Stimulated activated CD4-positive, alpha-beta T cell treated with anti-CD3 and anti-CD28 coated beads, Interleukin-1b, Interleukin-23, amount 100 ng/mL, for 48 hours (primary cell): ENCODE measurements at regions not wholly inside any gene's neighbourhood (a gene's known extent, or its start where the extent isn't known, plus 50 kb on each side); places are given as distances from the start of the nearest gene placed in this dataset.
"Not testable (repeated sequence)": the region's sequence is repeated elsewhere in the genome, so short reads cannot be mapped to it uniquely, and the experiment has no call there.

Source experiments
- DNase-seq: peaks from one replicate; pipeline ENCODE4 v3.0.0-alpha.2; 2020

- not testable (repeated sequence) for DNase-seq
Measured at GRCh38 chr1:234811824-234812223, 201.8 kb upstream of the IRF2BP2 start.

DNA sequence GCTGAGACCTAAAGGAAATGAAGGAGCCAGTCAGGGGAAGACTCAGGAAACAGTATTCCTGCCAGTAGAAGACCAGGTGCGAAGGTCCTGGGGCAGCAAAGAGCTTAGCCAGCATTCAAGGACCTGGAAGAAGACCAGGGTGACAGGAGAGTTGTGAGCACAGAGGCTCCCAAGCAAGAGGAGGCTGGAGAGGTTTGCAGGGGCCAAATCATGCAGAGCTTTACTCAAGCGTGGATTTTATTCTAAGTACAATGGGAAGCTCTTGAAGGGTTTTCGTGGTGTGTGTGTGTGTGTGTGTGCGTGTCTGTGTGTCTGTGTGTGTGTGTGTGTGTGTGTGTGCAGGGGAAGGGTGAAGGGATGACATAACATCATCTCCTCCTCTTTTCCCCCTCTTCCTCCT, 200.7 kb upstream of the IRF2BP2 start:
- not testable (repeated sequence) for DNase-seq

- DNase-seq = not testable (repeated sequence)
Measured at GRCh38 chr1:234809854-234810245, 199.9 kb upstream of the IRF2BP2 start.

DNA sequence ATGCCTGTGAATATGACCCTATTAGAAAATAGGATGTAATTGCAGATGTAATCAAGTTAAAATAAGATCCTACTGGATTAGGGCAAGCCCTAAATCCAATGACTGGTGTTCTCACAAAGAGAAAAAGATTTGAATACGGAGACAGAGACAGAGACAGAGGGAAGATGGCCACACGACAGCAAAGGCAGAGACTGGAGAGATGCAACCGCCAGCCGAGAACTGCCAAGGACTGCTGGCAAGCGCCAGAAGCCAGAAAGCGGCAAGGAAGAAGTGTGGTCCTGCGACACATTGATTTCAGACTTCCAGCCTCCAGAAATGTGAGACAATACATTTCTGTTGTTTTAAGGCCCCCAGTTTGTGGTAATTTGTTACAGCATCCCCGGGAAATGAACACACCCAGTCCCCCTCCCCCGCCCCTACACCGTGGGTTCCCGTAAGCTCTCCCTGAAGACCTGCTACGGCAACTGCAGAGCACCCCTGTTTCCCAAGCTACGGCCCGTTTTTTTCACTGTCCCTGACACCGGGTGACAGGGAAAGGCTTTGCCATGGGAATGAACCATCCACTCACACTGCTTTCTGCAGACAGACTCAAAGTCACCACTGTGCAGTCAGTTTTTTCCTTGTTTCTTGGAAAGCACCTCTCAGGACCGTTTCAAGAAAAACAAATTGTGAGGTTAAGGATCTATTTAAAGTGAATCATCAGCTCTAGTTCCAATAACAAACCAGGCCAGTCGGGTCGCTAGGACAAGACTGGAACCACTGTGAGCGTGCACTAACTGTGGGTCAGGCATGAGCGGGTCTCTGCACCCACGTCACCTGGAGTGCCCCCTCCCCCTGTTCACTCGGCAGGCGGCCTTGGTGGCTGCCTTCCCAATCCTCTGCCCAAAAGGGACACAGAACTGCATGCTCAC, 199.2 kb upstream of the IRF2BP2 start:
- DNase-seq = not testable (repeated sequence)

- DNase-seq = not testable (repeated sequence)
Measured at GRCh38 chr1:234808459-234808858, 198.5 kb upstream of the IRF2BP2 start.

DNA sequence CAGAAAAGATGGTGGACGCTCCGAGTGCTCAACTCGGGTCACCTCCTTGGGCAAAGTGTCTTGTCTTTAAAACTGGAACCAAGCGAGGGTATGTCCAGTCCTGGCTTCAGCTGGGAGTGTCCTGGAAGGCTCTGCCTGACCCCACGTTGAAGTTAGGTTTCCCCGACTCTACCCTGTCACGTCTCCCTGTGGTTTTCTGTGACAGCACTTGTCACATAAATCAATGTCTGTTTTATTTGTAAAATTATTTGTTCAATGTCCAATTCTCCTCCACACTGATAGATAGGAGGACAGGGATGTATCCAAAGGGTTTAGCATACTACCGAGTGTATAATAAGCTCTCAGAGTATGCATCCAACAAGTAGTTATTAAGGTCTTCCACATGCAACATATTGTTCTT, 197.7 kb upstream of the IRF2BP2 start:
- DNase-seq = not testable (repeated sequence)

- not testable (repeated sequence) for DNase-seq
Measured at GRCh38 chr1:234802586-234802985, 192.6 kb upstream of the IRF2BP2 start.

DNA sequence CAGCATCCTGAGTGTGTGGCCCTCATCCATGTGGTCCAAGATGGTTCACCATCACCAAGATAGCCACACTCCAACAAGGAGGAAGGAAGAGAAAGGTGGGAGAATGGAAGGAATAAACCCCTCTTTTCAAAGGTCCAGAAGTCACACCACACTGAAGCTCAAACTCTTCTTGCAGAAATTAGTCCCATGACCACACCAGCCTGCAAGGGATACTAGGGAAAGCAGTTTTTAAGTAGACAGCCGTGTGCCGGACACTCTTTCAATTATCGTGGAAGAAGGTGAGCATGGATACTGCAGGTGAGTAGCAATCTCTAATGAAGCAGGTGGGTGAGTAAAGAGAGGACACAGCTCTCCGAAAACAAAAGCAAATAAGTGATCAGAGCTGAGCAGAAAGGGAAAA, 191.7 kb upstream of the IRF2BP2 start:
- not testable (repeated sequence) for DNase-seq

DNA sequence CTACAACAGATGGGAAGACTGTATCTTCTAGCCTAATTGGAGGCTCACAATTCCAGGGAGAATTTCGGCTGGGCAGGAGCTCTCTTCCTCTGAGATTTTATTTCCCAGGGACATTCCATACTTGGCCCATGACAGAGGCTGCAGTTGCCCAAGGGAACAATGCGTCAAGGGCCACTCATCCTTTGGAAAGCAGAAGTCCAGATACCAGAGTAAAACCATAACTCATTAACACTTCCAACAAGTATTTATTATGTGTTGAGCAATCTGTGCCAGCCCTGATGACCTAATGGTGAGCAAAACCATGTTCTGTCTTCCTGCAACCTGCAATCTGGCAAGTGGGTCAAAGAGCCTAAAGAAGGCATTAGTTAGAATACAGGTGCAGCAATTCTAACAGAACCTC, 191.2 kb upstream of the IRF2BP2 start:
- DNase-seq = not testable (repeated sequence)

DNA sequence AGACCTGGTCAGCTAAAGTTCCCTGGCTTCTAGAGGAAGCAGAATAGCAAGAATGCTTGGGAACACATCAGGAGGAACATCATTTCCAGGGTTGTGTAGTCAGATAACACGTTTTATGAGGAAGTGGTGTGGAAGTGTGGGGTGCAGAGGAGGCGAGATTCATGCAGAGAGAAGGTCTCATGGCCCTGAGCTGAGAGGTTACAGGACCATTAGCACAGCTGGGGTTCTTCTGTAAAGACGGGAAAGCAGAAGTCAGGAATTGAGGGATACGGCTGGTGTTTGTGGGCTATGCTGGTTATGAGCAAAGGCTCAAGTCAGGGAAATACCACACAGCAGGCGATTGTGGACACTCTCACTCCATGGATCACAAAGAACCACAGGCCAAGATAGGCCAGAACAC, 190.6 kb upstream of the IRF2BP2 start:
- not testable (repeated sequence) for DNase-seq

DNA sequence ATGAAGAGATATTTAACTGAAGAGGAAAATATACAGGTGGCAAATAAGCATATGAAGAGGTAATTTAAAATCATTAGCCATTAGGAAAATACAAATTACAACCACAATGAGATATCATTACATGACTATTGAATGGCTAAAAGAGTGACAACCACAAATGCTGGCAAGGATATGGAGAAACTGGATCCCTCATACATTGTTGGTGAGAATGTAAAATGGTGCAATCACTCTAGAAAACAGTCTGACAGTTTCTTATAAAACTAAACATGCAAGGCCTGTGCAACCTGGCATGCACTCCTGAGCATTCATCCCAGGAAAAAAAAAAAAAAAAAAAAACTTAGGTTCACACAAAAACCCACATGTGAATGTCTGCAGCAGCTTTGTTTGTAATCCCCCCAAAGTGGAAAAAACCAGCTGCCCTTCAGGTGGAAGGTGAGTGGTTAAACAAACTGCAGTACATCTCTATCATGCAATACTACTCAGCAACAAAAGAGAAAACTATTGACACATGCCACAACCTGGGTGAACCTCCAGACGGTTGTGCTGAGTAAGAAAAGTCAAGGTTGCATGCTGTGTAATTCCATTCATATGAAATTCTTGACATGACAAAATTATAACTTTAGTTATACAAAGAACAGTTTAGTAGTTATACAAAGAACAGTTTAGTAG, 189.2 kb upstream of the IRF2BP2 start:
- not testable (repeated sequence) for DNase-seq

DNA sequence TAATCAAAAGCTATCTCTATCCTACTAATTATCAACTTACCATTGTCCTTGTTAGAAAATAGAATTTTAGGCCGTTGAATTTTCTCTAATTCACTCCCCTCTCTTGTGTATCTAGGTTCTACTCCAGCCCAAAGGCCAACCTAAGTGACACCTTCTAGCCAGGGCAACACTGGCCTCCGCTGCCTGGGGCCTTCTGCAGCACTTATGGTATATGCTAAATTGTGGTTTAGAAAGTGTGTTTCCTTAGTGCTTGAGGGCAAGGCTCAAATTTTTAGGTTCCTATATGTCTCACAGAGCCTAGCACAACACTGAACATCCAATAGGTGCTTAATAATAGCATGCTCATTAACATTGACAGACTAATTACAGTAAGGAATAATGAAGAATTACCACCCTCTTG, 187.2 kb upstream of the IRF2BP2 start:
- not testable (repeated sequence) for DNase-seq

DNA sequence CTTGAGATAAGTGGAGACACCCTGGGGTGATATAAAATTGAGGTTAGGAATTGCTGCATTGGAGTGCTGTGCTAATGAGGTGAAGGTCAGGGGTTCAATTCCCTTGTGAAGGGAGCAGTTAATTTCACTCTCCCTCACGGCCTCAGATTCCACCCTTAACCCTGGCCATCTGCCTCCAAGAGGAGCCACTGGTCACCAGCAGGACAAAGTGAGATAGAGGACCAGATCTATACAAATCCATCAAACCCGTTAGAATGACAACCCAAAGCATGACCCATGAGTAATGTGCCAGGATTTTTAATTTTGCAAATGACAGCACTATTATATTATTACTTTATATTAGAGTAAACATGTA, 186.4 kb upstream of the IRF2BP2 start:
- not testable (repeated sequence) for DNase-seq

GRCh38 chr1:234795711-234796437, 185.9 kb upstream of the IRF2BP2 start:
- DNase-seq = not testable (repeated sequence)

DNA sequence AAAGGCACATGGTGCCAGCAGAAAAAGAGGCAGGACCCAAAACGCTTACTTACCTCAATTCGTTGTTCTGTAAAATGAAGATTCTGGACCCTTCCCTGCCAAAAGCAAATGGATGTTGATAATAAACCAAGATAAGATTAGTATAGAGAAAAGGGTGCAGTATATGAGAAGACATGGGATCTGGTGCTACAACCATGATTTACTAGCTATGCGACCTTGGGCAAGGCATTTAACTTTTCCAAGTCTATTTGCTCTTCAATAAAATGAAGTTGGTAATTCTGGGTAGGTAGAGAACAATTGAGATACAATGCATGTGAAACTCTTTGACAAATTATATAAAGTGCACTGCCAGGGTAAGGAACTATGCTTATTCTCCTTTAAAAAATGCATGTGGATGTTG, 185.0 kb upstream of the IRF2BP2 start:
- not testable (repeated sequence) for DNase-seq

GRCh38 chr1:234794452-234794851, 184.5 kb upstream of the IRF2BP2 start:
- not testable (repeated sequence) for DNase-seq

DNA sequence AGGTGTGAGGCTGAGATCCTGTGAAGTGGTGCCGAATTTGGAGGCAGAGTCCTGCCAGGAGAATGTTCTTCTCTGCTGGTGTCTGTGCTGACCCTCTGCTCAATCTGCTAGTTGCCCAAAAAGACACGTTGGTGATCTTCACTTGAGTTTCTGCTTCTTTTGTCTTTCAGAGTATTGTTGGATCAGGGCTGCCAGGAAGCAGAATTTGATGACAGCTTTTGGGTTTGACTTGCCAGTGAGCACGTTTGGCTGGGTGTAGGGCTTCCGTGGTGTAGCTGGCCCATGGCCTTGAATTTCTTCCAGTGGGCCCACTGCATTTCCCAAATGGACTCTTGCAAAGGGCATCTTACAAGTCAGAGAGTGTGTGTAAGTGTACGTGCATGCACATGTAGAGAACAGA, 183.9 kb upstream of the IRF2BP2 start:
- not testable (repeated sequence) for DNase-seq

DNA sequence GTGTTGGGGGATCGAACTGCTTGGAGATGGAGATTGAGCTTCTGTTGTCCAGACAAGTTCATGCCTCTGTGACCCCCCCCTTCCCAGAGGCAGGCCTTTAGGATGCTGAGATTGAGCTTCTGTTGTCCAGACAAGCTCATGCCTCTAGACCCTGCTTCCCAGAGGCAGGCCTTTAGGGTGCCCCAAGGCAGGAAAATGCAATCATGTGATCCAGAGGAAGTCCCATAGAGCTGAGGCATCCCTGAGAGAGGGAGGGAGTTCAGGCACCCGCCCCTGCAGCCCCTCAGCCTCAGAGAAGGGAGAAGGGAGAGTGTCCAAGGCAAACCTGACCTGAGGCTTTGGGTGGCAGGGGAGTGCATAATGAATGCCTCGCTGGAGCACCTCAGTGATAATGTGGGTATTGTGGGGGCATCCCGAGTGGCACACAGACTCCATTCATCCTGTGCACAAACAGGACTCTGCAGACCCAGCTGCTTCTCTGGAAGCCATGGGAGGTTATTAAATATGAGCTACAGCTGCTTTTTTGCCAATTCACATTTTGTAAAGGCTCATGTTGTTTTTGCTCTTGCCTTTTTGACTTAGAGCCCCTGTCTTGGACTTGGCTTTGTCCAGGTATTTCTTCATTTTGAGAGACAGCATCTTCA, 182.4 kb upstream of the IRF2BP2 start:
- DNase-seq = not testable (repeated sequence)

- DNase-seq = not testable (repeated sequence)
Measured at GRCh38 chr1:234791615-234792014, 181.6 kb upstream of the IRF2BP2 start.

DNA sequence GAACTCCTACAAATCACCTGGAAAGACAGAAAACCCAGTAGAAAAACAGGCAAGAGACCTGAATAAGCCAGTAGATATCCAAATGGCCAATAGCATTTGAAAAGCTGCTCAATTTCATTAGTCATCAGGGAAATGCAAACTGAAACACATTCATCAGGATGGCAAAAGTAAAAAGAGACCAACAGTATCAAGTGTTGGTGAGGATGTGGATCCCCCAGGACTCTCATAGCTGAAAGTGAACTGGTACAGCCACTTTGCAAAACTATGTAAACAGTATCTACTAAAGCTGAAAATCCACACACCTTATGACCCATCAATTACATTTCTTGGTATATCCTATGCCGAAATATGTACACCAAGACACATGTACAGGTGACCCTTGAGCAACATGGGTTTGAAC, 180.4 kb upstream of the IRF2BP2 start:
- not testable (repeated sequence) for DNase-seq

DNA sequence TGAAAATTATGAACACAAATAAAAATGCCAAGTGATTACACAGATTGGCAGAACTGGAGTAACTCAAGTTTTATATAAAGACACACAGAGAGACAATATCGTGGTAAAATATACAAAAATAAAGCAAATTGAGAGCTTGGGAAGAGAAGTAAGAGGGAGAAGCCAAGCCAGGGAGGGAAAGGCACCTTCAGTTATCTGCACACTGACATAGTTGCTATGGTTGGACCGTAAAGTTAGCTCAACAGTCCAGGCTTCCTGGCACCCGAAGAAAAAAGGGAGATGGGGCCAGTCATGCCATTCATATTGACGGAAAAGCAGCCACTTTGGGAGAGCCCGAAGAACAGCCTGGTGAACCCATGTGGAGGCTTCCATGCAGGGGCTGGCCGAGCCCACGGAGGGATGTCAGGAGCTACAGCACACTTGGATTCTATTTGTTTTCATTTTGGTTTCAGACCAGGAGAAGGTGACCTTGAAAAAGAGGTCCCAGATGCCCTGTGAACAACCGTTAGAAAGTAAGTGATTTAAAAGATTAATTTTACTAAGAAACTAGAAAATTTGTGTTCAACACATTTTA, 177.1 kb upstream of the IRF2BP2 start:
- DNase-seq = not testable (repeated sequence)

DNA sequence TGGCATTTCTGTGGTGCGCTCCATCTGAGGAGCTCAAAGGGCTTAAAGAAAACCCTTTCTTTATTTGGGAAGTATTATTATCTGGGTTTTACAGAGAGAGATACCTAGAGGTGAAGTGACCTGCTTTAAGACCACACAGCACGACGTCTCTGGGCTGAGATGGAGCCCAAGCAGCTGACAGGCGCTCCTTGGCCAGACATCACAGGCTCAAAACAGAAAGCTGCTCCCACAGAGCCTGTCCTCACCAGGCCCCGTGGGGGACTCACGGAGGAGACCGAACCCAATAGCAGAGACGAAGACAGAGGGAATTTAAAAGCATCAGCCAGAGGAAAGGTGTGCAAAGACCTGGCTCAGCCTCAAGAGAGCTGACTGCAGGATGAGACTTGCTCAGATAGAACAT, 175.9 kb upstream of the IRF2BP2 start:
- not testable (repeated sequence) for DNase-seq
